RWPE2 (cell line): ENCODE measurements at regions not wholly inside any gene's neighbourhood (a gene's known extent, or its start where the extent isn't known, plus 50 kb on each side); places are given as distances from the start of the nearest gene placed in this dataset.
"Not testable (repeated sequence)": the region's sequence is repeated elsewhere in the genome, so short reads cannot be mapped to it uniquely, and the experiment has no call there.

Experiments
- ATAC-seq: fragments of 200-7000 bp; cut with Tn5 transposase; 3 replicates; pipeline ENCODE4 v1.9.1; 2021; ENCODE audit warnings: low read depth
- DNase-seq: peaks from one replicate; pipeline ENCODE4 v3.0.0-alpha.2; 2020; ENCODE audit warnings: low spot score
- H3K27ac ChIP-seq: fragments of 450-650 bp; 2 replicates; pipeline ENCODE4 v1.5.1; 2017; ENCODE audit warnings: mild to moderate bottlenecking; ENCODE audit not compliant: poor library complexity, severe bottlenecking
- H3K27me3 ChIP-seq: fragments of 250-450 bp; sonication (Bioruptor Pico); 2 replicates; pipeline ENCODE4 v1.5.1; 2021; ENCODE audit warnings: mild to moderate bottlenecking, moderate library complexity; ENCODE audit not compliant: insufficient read depth, poor library complexity, severe bottlenecking
- H3K36me3 ChIP-seq: fragments of 250-450 bp; sonication (Bioruptor Pico); 2 replicates; pipeline ENCODE4 v1.5.1; 2020; ENCODE audit warnings: low read depth, mild to moderate bottlenecking, moderate library complexity
- H3K4me1 ChIP-seq: fragments of 250-450 bp; sonication (Bioruptor Pico); 2 replicates; pipeline ENCODE4 v1.5.1; 2021; ENCODE audit warnings: mild to moderate bottlenecking, moderate library complexity; ENCODE audit not compliant: insufficient read depth, poor library complexity, severe bottlenecking
- H3K4me3 ChIP-seq: fragments of 250-450 bp; sonication (Bioruptor Pico); 2 replicates; pipeline ENCODE4 v1.5.1; 2021; ENCODE audit warnings: mild to moderate bottlenecking, moderate library complexity; ENCODE audit not compliant: severe bottlenecking
- H3K9me3 ChIP-seq: fragments of 250-450 bp; sonication (Bioruptor Pico); 2 replicates; pipeline ENCODE4 v1.5.1; 2021; ENCODE audit warnings: mild to moderate bottlenecking, moderate library complexity; ENCODE audit not compliant: severe bottlenecking
- TF ChIP-seq, protein P1 (sequence below): fragments of 450-650 bp; IDR thresholded peaks from one replicate; pipeline ENCODE4 v1.5.1; 2017; ENCODE audit warnings: mild to moderate bottlenecking, moderate library complexity; ENCODE audit not compliant: poor library complexity, severe bottlenecking

DNA sequence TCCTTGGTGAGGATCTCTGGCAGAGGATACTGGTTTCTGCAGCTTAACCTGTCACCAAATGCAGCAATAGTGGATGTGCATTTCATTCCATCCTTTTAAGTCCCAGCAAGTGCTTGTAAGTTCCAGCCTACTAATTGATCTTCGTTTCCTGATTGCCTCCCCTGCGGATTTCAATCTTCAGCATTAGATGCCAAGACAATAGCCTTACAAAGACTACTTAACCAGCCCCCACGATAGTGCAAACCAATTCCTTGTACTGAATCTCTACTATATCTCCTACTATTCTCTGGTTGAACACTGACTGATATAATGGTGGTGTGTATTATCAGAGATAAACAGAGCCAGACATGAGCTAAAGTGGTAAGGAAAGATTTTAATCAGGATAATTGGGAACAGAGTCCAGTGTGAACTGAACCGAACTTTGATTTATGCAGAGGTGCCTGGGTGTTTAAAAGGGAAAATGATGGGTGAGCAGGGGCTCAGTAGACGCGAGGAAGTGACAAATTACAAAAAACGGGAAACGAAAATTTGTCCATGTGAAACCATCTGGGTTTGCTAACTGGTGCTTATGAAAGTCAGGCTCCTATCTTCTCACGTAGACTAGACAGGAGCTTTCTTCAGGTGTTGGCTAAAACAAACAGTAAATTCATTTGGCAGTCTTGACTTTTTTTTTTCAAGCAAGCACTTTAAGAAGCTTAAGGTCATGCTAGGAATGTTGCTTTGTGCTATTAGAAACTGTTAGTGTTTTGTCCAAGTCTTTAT lies 106.9 kb upstream of the ST8SIA4 start:
- Histone ChIP-seq H3K4me3 (no peak overlapping the region), H3K27me3 (no peaks in the 10 kb centered on the region), H3K36me3 (no peaks in the 10 kb centered on the region), H3K9me3 (no peaks in the 10 kb centered on the region), H3K27ac (no peak overlapping the region), H3K4me1 (no peaks in the 10 kb centered on the region)
- TF ChIP-seq, protein P1, sequence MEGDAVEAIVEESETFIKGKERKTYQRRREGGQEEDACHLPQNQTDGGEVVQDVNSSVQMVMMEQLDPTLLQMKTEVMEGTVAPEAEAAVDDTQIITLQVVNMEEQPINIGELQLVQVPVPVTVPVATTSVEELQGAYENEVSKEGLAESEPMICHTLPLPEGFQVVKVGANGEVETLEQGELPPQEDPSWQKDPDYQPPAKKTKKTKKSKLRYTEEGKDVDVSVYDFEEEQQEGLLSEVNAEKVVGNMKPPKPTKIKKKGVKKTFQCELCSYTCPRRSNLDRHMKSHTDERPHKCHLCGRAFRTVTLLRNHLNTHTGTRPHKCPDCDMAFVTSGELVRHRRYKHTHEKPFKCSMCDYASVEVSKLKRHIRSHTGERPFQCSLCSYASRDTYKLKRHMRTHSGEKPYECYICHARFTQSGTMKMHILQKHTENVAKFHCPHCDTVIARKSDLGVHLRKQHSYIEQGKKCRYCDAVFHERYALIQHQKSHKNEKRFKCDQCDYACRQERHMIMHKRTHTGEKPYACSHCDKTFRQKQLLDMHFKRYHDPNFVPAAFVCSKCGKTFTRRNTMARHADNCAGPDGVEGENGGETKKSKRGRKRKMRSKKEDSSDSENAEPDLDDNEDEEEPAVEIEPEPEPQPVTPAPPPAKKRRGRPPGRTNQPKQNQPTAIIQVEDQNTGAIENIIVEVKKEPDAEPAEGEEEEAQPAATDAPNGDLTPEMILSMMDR, result no peak
- no peak for ATAC-seq
- no peak for DNase-seq

DNA sequence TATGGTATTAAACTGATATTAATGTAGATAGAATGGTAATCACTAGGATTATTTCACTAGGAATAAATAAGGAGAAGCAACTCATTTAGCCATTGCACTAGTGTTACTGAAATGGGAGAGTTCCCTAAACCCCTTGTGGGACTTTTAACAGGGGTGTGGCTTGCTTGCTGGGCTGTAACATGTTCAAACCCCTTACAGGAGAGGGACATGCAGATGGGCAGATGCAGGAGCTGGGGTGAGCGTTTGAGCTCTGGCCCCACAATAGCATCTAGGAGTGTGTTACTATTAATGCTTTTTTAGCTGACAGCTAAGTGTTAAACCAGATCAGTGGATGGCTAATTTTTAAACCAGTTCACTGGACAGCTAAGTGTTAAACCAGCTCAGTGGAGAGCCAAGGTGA lies 89.3 kb upstream of the ST8SIA4 start:
- TF ChIP-seq, protein P1, result no peak
- no peaks in the 10 kb centered on the region for H3K36me3 ChIP-seq
- H3K9me3 ChIP-seq, result no peaks in the 10 kb centered on the region
- H3K4me3 ChIP-seq, result no peak overlapping the region
- DNase-seq (no peak), ATAC-seq (no peak)
- H3K27ac ChIP-seq, result no peak overlapping the region
- no peaks in the 10 kb centered on the region for H3K4me1 ChIP-seq
- H3K27me3 ChIP-seq, result peaks cover 3% of the 10 kb centered on the region

DNA sequence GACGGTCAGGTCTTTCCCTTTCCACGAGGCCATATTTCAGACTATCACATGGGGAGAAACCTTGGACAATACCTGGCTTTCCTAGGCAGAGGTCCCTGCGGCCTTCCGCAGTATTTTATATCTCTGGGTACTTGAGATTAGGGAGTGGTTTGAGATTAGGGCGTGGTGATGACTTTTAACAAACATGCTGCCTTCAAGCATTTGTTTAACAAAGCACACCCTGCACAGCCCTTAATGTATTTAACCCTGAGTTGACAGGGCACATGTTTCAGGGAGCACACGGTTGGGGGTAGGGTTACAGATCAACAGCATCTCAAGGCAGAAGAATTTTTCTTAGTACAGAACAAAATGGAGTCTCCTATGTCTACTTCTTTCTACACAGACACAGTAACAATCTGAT lies 80.5 kb upstream of the ST8SIA4 start:
- not testable (repeated sequence) for H3K4me3 ChIP-seq, H3K27ac ChIP-seq, H3K4me1 ChIP-seq, H3K9me3 ChIP-seq, H3K27me3 ChIP-seq, ATAC-seq, DNase-seq, H3K36me3 ChIP-seq

DNA sequence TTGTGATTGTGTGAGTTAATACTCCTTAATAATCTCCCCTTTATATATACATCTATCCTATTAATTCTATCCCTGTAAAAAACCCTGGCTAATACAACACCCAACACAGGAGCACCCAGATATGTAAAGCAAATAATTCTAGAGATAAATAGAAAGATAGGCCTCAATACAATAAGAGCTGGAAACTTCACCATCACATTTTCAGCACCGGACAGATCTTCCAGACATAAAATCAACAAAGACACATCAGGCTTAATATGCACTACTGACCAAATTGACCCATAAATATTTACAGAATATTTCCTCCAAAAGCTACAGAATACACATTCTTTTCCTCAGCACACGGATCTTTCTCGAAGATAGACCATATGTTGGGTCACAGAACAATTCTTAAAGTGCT lies 71.0 kb upstream of the ST8SIA4 start:
- H3K27ac ChIP-seq, result no peak overlapping the region
- TF ChIP-seq, protein P1, result no peak
- no peak overlapping the region for H3K4me3 ChIP-seq
- ATAC-seq (no peak), DNase-seq (no peak)
- peaks cover 8% of the 10 kb centered on the region for H3K27me3 ChIP-seq
- no peaks in the 10 kb centered on the region for H3K36me3 ChIP-seq
- no peaks in the 10 kb centered on the region for H3K9me3 ChIP-seq
- no peaks in the 10 kb centered on the region for H3K4me1 ChIP-seq

DNA sequence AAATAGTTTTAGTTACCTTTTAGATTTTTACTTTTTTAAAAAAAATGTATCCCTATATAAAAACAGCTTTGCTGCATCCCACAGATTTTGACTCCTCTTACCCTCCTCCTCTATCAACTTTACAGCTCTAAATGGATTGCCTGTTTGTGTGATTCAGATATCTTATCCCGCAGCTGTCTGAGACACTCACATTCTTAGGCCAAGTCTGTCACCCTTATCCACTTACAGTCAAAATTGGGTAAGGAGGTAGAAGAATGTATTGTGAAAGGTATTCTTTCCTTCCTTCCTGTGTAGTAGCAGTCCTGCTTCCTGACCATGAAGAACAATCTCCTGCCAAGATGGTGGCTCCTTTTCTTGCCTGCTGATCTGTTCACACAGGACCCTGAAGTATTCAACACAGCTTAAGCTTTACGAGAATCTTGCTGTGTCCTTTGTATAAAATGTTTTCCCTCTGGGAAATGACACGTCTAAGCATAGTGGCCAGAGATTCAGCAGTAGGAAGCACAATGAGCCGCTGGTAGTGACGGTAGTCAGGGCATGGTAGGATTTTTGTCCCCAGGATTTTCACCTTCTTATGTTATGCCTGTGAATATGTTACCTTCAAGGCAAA lies 67.7 kb upstream of the ST8SIA4 start:
- no peak overlapping the region for H3K4me3 ChIP-seq
- H3K36me3 ChIP-seq, result no peaks in the 10 kb centered on the region
- no peaks in the 10 kb centered on the region for H3K9me3 ChIP-seq
- H3K4me1 ChIP-seq, result no peaks in the 10 kb centered on the region
- ATAC-seq, result no peak
- H3K27ac ChIP-seq, result no peak overlapping the region
- DNase-seq, result no peak
- TF ChIP-seq, protein P1, result no peak
- H3K27me3 ChIP-seq, result peaks cover 8% of the 10 kb centered on the region
